ENCODE measurements at regions not wholly inside any gene's neighbourhood (a gene's known extent, or its start where the extent isn't known, plus 50 kb on each side); places are given as distances from the start of the nearest gene placed in this dataset.
"Not testable (repeated sequence)": the region's sequence is repeated elsewhere in the genome, so short reads cannot be mapped to it uniquely, and the experiment has no call there.

- no peak for DNase-seq
Measured at GRCh38 chr18:1304392-1304992, 399.8 kb downstream of the ADCYAP1 start.

GRCh38 chr18:1306641-1307040 is 402.0 kb downstream of the ADCYAP1 start:
- no peak for DNase-seq

GRCh38 chr18:1308686-1309085 is 404.0 kb downstream of the ADCYAP1 start:
- DNase-seq: no peak

GRCh38 chr18:1311376-1311775 is 406.7 kb downstream of the ADCYAP1 start:
- DNase-seq: no peak

- not testable (repeated sequence) for DNase-seq
Measured at GRCh38 chr18:1335345-1335744, 430.7 kb downstream of the ADCYAP1 start.

GRCh38 chr18:1350931-1351450 is 446.3 kb downstream of the ADCYAP1 start:
- DNase-seq: peak; percentile 22

- no peak for DNase-seq
Measured at GRCh38 chr18:1353025-1353424, 448.4 kb downstream of the ADCYAP1 start.

GRCh38 chr18:1357724-1358123 is 453.1 kb downstream of the ADCYAP1 start:
- no peak for DNase-seq

GRCh38 chr18:1361936-1362335 is 457.3 kb downstream of the ADCYAP1 start:
- DNase-seq: peak; percentile 0

GRCh38 chr18:1370552-1370951 is 465.9 kb downstream of the ADCYAP1 start:
- no peak for DNase-seq

GRCh38 chr18:1371724-1372123 is 467.1 kb downstream of the ADCYAP1 start:
- DNase-seq: no peak

GRCh38 chr18:1383465-1383864 is 478.8 kb downstream of the ADCYAP1 start:
- DNase-seq: no peak

- not testable (repeated sequence) for DNase-seq
Measured at GRCh38 chr18:1388468-1388867, 483.8 kb downstream of the ADCYAP1 start.

- no peak for DNase-seq
Measured at GRCh38 chr18:1392046-1392445, 487.4 kb downstream of the ADCYAP1 start.

- no peak for DNase-seq
Measured at GRCh38 chr18:1392865-1393734, 488.4 kb downstream of the ADCYAP1 start.

GRCh38 chr18:1393929-1394328 is 489.3 kb downstream of the ADCYAP1 start:
- no peak for DNase-seq

GRCh38 chr18:1394426-1394825 is 489.8 kb downstream of the ADCYAP1 start:
- DNase-seq: no peak

- DNase-seq: no peak
Measured at GRCh38 chr18:1394966-1395365, 490.3 kb downstream of the ADCYAP1 start.

- no peak for DNase-seq
Measured at GRCh38 chr18:1408376-1408775, 503.7 kb downstream of the ADCYAP1 start.

GRCh38 chr18:1412655-1413322 is 508.1 kb downstream of the ADCYAP1 start:
- DNase-seq: peak; percentile 1

- no peak for DNase-seq
Measured at GRCh38 chr18:1413323-1413675, 508.6 kb downstream of the ADCYAP1 start.

- no peak for DNase-seq
Measured at GRCh38 chr18:1416074-1416473, 511.4 kb downstream of the ADCYAP1 start.

GRCh38 chr18:1421502-1421901 is 516.8 kb downstream of the ADCYAP1 start:
- DNase-seq: no peak

- no peak for DNase-seq
Measured at GRCh38 chr18:1422634-1423033, 518.0 kb downstream of the ADCYAP1 start.
